ENCODE measurements at regions not wholly inside any gene's neighbourhood (a gene's known extent, or its start where the extent isn't known, plus 50 kb on each side); places are given as distances from the start of the nearest gene placed in this dataset.

DNA sequence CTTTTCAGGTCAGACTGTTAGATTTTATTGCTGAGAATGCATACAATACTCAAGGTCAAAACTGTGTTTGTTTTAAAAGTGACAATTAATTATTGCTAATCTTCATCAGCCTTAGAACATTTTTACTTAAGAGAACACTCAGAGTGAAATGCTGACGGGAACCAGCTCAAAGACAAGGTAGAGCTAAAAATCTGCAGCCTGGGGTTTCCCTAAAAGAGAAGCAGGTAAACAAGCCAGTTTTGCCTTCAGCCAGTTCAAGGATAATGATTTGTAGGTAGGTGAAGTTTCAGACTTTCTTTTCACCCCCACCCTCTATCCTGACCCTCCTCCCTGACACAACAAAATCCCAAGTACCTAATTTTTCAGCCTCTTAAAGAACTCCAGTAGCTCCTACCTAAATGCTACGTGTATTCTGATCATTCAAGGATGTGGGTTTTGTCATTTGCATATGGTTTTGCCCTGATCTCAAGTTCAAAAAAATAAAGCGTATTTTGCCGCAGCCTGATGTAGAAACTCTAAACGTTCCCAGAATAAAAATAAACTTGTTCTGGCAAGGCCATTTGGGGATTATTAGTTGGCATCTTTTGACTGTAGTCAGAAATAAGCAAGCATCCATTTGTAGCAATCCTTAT lies 407.2 kb downstream of the EFNA5 start:
- DNase-seq, result no peak

DNA sequence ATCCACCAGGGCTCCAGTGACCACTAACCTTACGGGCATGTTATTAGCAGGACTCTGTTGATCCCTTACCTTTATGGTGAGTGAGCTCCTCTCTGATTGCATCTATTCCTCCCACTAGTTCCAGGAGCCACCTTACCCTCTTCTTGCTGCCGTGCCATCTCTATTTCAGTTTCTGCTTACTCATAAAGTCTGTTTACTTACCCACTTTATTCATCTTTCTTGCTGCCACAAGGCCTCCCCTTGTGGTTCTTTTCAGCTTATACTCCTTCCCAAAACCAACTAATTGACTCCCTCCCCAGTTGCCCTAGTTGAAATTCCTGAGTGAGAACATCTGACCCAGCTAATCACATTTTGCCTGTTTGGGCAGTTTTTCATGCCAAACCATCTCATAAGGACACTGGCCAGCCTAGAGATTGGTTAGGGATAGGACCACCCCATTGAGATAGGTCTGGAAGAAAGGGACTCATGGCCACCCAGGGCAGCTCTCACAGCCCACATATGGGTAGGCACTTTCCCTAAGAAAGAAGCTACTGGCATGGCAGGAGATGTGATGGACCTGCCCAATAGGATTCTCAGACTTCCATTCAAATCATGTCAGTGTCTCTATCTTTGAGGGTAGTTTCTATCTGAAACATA lies 412.7 kb downstream of the EFNA5 start:
- no peak for DNase-seq

DNA sequence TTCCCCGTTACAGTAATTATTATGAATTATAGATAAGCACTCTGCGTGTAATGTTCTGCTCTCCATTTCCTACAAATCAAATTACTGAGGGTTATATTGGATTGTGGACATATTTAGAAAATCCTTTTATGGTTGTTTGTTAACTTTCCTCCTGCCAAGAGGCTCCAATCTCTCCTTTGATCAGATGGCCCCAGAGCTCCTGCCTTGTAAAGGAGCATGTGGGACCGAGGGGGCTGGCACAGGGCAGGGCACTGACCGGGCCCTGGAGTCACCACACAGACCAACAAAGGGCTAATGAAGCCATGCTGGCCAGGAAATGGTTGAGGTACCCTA lies 415.9 kb downstream of the EFNA5 start:
- DNase-seq, result no peak

DNA sequence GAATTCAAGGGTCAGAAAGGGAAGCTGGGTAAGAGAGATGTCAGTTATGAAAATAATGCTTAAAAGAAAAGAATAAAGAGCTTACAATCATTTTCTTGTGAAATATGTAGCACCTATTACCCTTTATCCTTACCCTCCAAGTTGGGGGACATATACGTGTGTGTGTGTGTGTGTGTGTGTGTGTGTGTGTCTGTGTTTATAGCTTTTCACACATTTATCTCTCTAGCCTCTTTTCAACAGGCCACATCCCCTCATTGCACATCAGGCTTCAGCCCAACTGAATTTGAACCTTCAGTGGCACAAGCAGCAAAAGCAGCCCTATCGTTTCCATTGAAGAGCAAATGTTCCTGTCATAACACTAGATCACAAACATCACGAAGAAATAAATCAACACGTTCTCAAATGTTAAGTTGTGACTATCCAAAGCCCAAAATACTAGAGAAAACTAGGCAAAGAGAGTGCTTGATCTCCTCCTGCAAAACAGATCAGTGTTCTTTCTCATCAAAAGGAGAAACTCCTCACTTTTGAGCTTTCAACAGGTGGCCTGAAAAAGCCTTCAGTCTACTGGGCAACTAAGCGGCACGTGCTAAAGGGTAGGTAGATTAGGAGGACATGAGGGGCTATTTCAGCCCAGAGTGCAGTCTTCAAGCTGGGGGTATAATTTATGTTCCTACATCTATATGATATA lies 416.4 kb downstream of the EFNA5 start:
- DNase-seq, result no peak

DNA sequence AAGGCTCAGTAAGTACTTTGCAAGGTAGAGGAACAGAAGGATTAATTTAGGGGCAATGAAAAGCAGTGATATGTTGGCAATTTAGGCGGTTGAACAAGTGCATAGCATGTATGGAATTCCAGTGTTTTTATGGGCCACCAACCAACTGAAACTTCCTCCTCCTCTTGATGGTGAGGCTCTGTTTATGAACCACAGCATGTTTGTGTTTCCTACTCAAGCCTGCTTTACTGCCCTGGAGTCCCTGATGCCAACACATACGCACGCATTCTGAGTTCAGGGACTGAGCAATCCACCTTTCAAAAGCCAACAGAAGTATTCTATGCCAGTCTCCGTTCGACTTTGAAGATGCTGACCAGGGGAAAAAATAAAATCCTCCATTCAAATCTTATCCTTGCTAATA lies 417.5 kb downstream of the EFNA5 start:
- peak; percentile 68 for DNase-seq

DNA sequence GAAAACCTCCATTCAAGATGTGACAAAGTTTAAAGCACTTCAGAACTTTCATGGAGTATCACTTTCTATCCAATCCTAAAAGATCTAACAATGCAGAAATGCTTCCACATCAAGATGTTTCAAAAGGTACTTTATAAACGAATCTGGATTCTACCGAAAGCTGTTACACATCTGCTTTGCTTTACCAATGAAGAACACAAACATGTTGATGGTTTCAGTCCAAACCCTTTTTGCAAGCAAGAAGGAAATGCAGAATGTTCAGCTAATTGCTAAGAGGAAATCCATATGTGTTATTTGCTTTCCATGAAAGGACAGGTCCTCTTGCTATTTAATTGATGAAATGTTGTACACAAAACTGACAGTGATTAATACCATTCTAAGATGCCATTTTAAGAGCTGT lies 419.6 kb downstream of the EFNA5 start:
- DNase-seq, result no peak

DNA sequence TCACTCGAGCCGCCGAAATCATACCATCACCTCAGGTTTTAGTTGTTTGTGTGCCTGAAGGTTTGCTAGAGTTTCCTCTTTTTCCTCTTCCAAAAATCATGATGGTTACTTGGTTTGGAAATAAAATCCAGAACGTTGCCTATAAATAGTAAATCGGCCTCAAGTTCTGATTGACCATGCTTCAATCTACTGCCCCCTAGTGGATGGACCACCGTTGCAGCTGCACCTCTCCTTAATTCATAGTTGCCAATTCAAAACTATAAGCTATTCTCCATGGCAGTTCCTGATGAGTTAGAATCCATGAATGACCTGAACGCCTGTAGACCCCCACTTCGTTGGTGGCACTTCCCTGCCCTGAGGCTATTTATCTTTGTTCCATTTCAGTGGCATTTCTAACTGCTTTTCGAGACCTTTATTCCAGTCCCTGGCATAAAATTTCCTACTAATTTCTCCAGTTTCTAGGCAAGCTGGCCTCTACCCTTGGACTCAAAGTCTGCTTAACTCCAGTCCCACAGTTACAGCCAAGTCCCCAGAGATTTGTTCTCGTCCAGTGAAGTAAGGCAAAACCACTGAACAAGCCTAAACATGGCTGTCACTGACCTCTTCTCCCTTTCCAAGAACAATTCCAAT lies 422.6 kb downstream of the EFNA5 start:
- DNase-seq, result no peak

DNA sequence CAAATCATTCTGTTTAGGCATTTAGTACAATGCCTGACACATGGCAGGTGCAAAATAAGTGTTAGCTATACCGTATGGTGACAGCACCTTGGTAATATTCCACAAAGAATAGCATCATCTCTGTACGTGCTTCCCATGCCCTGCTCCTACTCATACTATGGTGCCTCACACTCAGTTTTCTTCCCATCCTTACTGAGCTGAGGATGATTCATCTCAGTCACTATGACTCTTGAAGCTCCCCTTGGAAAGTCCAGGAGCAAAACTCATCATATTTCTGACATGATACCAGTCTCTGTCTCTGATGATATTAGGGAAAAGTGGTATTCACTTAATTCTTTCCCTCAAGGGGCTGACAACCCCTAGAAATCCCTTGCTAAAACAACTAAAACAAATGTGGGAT lies 423.3 kb downstream of the EFNA5 start:
- DNase-seq, result no peak

DNA sequence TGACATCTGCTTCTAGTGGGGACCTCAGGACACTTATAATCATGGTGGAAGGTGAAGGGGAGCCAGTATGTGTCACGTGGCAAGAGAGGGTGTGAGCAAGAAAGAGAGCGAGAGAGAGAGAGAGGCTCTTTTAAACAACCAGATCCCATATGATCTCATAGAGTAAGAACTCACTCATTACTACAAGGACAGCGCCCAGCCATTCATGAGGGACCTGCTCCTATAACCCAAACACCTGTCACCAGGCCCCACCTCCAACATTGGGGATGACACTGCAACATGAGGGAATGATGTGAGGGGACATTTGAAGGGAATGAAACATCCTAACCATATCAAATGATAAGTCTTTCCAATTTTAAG lies 427.5 kb downstream of the EFNA5 start:
- DNase-seq, result no peak

DNA sequence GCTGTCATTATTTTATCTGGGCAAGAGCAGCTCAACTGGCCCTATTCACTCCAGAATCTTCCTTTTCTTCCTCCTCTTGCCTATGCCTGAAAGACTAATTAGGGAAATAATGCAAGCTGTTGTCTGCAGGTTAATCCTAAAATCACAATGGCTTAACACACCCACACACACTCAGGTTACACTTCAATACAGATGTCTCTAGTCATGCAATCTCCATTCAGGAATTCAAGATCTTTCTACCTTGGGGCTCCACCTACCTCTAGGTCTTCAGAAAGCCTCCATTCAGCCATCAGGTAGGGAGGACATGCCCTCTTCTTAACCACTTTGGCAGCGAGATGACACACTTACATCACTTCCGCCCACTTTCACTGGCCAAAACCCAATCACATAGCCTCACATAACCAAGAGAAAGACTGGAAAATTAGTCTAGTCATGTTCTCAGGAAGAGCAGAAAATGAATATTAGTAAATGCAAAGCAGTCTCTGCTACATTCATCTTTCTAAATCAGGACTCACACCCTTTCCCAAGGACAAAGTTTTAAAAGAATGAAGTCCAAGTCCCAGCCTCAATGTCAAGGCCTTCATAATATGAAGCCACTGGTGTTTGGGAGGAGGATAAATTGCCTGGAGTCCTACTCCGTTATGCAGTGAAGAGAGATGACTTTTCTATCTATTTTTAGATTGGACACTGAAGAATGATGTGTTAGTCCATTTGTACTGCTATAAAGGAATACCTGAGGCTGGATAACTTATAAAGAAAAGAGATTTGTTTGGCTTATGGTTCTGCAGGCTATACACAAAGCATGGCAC lies 428.1 kb downstream of the EFNA5 start:
- DNase-seq, result no peak

DNA sequence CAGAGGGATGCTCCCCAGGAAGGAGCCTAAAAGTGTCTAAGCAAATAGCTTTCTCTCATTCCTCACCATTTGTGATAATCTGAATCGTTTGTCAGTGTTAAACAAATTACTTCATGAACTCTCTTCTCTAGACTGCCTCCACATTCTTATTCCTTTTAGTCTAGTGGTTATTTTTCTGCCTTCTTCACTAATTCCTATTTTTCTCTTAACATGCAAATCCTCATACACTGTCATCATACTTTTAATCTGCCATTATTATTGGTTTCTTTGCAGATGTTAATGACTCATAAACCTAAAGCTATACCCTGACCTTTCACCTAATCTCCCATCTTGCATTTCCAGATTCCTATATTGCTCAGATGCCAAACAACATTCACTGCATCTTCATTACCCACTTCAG lies 428.9 kb downstream of the EFNA5 start:
- DNase-seq, result no peak

DNA sequence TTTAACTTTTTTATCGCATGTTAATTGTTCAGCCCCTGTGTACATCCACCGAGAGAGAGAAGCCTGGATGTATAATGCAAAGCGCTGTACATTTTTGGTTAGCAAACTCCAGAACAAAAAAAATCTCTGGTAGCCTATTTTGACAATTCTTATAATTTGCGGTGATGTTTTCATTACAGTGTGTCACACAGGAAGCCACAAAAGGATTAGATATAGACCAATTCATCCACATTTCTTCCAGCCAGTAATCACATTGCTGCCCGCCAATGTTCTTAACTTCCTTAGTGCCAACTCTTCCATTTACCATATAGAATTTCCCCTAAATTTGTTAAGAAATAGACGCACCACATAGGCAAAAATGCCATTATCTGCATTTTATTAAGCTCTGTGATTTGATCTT lies 435.6 kb downstream of the EFNA5 start:
- no peak for DNase-seq

DNA sequence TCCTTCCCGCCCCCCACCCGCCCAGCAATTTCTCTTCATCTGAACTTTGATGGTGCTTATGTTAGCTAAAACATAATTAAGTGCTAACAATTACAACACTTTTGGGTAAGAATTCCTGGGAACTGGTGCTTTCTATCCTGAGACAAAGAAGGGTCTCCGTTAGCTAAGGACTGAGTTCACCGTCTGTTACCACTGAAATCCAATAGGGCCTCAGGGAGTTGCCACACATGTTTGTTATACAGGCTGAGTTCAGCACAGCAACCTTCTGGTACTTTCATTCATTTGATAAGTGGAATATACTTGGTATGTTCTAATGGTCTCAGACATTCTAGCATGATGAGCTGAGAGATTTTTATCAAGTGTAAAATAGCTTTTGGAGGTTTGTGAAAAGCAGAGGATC lies 437.9 kb downstream of the EFNA5 start:
- DNase-seq, result no peak

DNA sequence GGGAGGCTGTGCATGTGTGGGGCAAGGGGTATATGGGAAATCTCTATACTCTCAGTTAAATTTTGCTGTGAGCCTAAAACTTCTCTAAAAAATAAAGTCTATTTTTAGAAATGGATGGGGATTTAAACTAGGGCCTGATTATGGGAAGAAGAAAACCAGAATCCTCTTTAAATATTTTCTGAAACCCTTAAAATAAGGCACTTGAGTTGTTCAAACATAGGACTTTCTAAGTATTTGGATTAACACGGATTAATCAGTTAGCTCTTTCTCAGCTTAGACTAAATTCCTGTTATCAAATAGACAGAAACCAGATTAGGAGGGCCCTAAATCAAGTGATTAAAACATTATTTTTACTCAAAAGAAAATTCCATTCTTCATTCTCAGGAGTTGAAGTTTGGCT lies 438.4 kb downstream of the EFNA5 start:
- no peak for DNase-seq

DNA sequence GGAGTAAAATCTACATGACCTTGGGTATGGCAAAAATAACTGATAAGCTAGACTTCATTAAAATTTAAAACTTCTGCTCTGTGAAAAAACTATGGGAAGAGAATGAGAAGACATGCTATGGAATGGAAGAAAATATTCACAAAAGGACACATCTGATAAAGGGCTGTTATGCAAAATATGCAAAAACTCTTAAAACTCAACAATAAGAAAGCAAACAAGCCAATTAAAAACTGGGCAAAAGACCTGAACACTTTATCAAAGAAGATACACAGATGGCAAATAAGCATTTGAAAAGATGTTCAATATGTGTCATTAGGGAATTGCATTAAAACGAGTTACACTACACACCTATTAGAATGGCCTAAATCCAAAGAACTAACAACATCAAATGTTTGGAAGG lies 439.5 kb downstream of the EFNA5 start:
- DNase-seq, result no peak

DNA sequence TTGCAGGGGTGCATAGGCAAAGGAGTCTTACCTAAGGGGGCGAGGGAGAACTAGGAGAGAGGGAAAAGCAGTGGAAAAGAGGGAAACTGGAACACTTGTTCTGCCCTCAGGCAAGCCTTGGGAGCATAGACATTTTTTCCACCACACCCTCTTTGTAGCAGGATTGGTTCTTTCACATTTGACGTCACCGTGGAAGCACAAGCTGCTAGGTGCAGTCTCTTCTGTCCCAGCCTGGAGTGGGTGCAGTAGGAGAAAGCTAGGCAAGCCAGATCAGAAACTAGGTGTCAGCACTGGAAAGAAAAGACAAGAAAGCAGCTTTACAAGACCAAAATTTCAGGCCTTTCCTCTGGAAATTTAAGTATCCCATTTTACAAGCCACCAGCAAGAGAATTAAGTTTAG lies 440.4 kb downstream of the EFNA5 start:
- no peak for DNase-seq

DNA sequence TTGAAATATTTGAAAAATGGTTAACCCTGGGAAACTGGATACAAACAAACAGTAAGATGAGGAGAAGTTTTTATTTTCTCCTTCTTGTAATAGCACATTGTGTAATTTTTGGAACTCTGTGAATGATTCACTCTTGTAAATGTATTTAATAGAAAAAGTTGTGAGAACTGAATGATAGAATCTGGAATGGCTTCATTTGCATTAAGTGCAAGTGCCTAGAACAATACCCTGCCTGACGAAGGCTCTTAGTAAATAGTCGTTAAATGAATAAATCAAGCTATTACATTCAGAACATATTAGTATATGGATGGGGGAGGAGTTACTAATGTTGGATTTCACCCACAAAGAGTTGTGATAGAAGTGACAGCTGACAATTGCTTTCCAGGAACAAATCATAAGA lies 442.5 kb downstream of the EFNA5 start:
- DNase-seq, result no peak

DNA sequence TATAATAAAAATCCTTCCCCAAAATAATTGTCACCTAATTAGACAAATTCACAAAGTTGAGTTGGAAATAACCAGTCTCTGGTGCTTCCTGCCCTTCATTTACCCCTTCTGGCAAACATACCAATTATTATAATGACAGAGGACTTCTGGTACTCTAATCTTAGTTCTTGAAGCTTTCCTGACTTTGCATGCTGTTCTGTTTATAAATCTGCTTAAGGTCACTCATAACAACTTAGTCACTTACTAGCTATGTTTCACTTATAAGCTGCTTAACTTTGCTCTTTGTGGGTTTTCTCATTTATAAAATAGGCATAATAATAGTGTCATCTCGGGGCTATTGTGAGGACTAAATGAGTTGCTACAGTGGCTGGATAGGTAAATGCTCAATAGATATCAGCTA lies 446.5 kb downstream of the EFNA5 start:
- no peak for DNase-seq

DNA sequence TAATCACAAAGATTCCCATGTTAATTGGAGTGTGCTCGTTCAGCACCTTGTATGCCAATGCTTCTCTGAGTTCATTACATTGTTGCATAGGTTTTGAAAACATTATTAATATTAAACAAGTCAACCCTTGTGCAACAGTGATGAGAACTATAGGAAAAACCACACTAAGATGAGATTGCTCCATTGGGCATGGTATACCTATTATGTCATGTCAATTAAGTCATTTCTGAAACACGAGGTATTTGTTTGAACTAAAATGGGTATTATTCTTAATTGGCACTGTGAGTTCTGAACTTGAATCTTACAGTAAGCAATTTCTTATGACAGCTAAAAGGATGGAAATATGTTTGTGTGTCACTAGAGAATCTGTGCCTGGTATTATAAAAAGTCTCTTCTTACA lies 447.7 kb downstream of the EFNA5 start:
- DNase-seq, result no peak

DNA sequence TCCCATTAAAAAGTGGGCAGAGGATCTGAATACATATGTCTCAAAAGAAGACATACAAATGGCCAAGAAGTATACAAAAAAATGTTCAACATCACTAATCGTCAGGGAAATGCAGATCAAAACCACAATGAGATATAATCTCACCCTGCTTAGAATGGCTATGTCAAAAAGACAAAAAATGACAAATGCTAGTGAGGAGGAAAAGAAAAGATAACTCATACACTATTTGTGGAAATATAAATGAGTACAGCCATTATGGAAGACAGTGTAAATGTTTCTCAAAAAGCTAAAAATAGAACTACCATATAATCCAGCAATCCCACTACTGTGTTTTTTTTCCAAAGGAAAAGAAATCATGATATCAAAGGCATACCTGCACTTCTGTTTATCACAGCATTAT lies 450.7 kb downstream of the EFNA5 start:
- DNase-seq, result no peak

DNA sequence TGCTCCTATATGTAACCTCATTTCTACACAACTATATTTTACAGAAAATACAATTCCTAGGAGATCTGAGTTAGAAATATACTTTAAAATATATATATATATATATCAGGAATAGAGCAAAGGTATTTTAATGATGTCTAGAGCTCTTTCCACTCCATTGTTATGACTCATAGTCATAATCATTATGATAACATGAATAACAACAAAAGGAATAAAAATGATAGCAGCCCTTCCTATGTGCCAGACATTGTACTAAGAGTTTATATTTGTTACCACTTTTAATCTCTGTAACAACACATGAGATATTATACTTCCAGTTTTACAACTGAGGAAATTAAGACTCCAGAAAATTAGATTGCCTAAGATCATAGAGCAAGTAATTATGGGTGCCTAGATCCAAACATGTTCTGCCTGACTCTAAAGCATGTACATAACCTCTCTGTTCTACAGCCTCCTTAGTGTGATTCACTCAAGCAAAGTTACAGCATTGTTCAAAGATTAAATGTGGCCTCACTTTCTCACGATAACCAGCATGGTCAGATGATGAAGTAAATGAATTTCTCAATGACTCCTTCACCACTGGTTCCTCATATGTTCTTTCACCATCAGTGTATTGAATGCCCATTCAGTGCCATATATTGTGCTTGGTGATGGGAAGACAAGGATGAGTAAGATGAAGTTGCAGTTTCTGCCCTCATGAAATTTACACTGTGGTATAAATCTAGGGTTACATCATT lies 452.1 kb downstream of the EFNA5 start:
- DNase-seq, result no peak

DNA sequence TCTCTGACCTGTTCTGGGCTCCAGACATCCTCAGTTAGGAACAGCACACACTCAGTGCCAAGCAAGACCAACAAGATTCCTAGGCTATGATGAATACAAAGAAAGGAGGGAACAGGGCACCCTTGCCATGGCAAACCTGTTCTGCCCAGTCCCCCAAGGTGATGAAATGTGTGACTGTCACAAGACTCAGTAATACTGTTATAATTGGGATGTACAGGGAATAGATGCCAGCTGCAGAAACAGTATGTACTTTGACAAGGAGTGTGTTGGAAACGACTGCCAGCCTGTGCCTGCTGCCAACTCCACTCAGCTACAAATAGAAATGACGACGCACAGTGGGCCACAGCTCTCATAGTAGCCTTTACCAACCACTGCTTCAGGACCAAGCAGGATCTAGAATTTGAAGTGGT lies 453.0 kb downstream of the EFNA5 start:
- DNase-seq, result no peak
